PC-9 (cell line): ENCODE measurements at regions not wholly inside any gene's neighbourhood (a gene's known extent, or its start where the extent isn't known, plus 50 kb on each side); places are given as distances from the start of the nearest gene placed in this dataset.

Experiments used
- EZH2 ChIP-seq: fragments of 200-600 bp; sonication (generic); IDR thresholded peaks from 2 replicates; pipeline ENCODE4 v1.8.0; 2017; ENCODE audit warnings: antibody characterized with exemption, low read depth
- TF ChIP-seq, protein P1 (sequence below): fragments of 200-600 bp; sonication (generic); conservative IDR thresholded peaks from 2 replicates; pipeline ENCODE4 v1.6.1; 2017; ENCODE audit warnings: mixed run types, antibody characterized with exemption, mild to moderate bottlenecking, moderate library complexity

DNA sequence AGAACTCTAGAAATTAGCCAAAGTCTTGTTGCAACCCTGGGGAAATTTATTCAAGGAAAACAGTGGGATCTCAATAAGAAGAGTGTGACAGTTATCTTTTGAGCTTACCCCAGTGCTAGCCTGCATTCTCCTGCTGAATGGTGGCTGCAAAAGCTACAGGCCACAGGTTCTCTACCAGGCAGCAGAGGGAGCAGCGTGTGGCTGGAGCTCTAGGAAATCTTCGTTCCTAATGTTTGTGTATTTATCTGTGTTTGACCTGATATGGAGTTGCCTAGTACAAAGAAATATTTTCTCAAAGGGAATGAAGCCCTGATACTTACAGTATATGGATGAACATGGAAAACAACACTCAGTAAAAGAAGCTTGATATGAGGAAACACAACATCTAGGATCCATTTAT, 1100.6 kb downstream of the NLGN4Y start:
- TF ChIP-seq, protein P1, sequence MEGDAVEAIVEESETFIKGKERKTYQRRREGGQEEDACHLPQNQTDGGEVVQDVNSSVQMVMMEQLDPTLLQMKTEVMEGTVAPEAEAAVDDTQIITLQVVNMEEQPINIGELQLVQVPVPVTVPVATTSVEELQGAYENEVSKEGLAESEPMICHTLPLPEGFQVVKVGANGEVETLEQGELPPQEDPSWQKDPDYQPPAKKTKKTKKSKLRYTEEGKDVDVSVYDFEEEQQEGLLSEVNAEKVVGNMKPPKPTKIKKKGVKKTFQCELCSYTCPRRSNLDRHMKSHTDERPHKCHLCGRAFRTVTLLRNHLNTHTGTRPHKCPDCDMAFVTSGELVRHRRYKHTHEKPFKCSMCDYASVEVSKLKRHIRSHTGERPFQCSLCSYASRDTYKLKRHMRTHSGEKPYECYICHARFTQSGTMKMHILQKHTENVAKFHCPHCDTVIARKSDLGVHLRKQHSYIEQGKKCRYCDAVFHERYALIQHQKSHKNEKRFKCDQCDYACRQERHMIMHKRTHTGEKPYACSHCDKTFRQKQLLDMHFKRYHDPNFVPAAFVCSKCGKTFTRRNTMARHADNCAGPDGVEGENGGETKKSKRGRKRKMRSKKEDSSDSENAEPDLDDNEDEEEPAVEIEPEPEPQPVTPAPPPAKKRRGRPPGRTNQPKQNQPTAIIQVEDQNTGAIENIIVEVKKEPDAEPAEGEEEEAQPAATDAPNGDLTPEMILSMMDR = no peak
- no peak for TF ChIP-seq EZH2
